A673 (cell line): ENCODE measurements at regions not wholly inside any gene's neighbourhood (a gene's known extent, or its start where the extent isn't known, plus 50 kb on each side); places are given as distances from the start of the nearest gene placed in this dataset.

Experiments
- BruUV-seq: library from RNA; stranded (reverse); fragments of 400-500 nt; replicated peaks from 2 replicates; lab custom pipeline; 2021; lab: Mats Ljungman, UMichigan
- CTCF ChIA-PET: fragments of 300-600 bp; sonication (Branson Sonifier 250); formaldehyde crosslinking; loops from one replicate; lab custom pipeline; 2022; ENCODE audit warnings: antibody characterized with exemption; lab: Charles Lee
- POLR2A ChIA-PET: fragments of 300-600 bp; sonication (Branson Sonifier 250); formaldehyde crosslinking; loops from one replicate; lab custom pipeline; 2022; ENCODE audit warnings: antibody characterized with exemption; ENCODE audit not compliant: low non-redundant PET; lab: Charles Lee
- DNase-seq: peaks from one replicate; pipeline ENCODE4 v3.0.0-alpha.2; 2015; ENCODE audit warnings: low spot score
- H3K27ac ChIP-seq: fragments of 200-600 bp; sonication (generic); 2 replicates; pipeline ENCODE4 v1.5.1; 2016; ENCODE audit warnings: mixed run types, low read depth, mild to moderate bottlenecking, mixed read lengths, antibody characterized with exemption, low read length; ENCODE audit not compliant: poor library complexity, severe bottlenecking
- H3K27me3 ChIP-seq: fragments of 200-600 bp; sonication (generic); replicated peaks from 2 replicates; pipeline ENCODE4 v1.6.1; 2017; ENCODE audit warnings: mixed run types, low read depth, mild to moderate bottlenecking, mixed read lengths, antibody characterized with exemption, low read length; ENCODE audit not compliant: insufficient read depth, poor library complexity
- H3K36me3 ChIP-seq: fragments of 200-600 bp; sonication (generic); 2 replicates; pipeline ENCODE4 v1.6.1; 2016; ENCODE audit warnings: mixed run types, mild to moderate bottlenecking, mixed read lengths, antibody characterized with exemption, low read length; ENCODE audit not compliant: insufficient read depth, poor library complexity, severe bottlenecking
- H3K4me1 ChIP-seq: fragments of 200-600 bp; sonication (generic); 2 replicates; pipeline ENCODE4 v1.6.1; 2017; ENCODE audit warnings: mixed run types, mild to moderate bottlenecking, mixed read lengths, antibody characterized with exemption, low read length; ENCODE audit not compliant: insufficient read depth, poor library complexity, severe bottlenecking
- H3K4me3 ChIP-seq: fragments of 200-600 bp; sonication (generic); 2 replicates; pipeline ENCODE4 v1.5.1; 2016; ENCODE audit warnings: low read depth, mixed run types, mild to moderate bottlenecking, mixed read lengths, low read length; ENCODE audit not compliant: poor library complexity, severe bottlenecking
- H3K9me3 ChIP-seq: fragments of 200-600 bp; sonication (generic); 2 replicates; pipeline ENCODE4 v1.6.1; 2016; ENCODE audit warnings: mixed run types, low read depth, mild to moderate bottlenecking, mixed read lengths, antibody characterized with exemption, low read length; ENCODE audit not compliant: poor library complexity, severe bottlenecking
- CTCF ChIP-seq: fragments of 300-800, 200-600 bp; sonication (generic); conservative IDR thresholded peaks from 2 replicates; pipeline ENCODE4 v1.5.1; 2017; ENCODE audit warnings: low read depth, mild to moderate bottlenecking, antibody characterized with exemption, low read length, moderate library complexity, mixed read lengths
- EZH2 ChIP-seq: fragments of 200-600 bp; sonication (generic); IDR thresholded peaks from 2 replicates; pipeline ENCODE4 v1.6.1; 2017; ENCODE audit warnings: borderline replicate concordance, low read depth, mild to moderate bottlenecking, mixed read lengths, antibody characterized with exemption, low read length; ENCODE audit not compliant: poor library complexity, severe bottlenecking
- intact Hi-C: fragments of 100-400 bp; cut with micrococcal nuclease; formaldehyde crosslinking; loops from one replicate; pipeline ENCODE4 v1.10.0; 2022; ENCODE audit not compliant: unreplicated experiment

- Histone ChIP-seq H3K27ac (no peak overlapping the region), H3K27me3 (no peaks in the 10 kb centered on the region), H3K36me3 (no peaks in the 10 kb centered on the region), H3K4me3 (no peak overlapping the region), H3K9me3 (no peaks in the 10 kb centered on the region), H3K4me1 (no peaks in the 10 kb centered on the region)
- no peak for TF ChIP-seq EZH2
- no peak for TF ChIP-seq CTCF
- DNase-seq, result no peak
- intact Hi-C loops, result no loop called here
- POLR2A ChIA-PET, result no interaction called here
- no TSS peak for BruUV-seq
- CTCF ChIA-PET, result no interaction called here
These were observed 288.4 kb upstream of the KIRREL3 start for GRCh38 chr11:127288926-127289325.

GRCh38 chr11:127281534-127281933, 281.0 kb upstream of the KIRREL3 start:
- POLR2A ChIA-PET, result no interaction called here
- intact Hi-C loops, result no loop called here
- no TSS peak for BruUV-seq
- no peaks in the 10 kb centered on the region for H3K4me1 ChIP-seq
- H3K27ac ChIP-seq, result no peak overlapping the region
- no peak for DNase-seq
- H3K9me3 ChIP-seq, result no peaks in the 10 kb centered on the region
- no peaks in the 10 kb centered on the region for H3K36me3 ChIP-seq
- CTCF ChIA-PET, result no interaction called here
- H3K27me3 ChIP-seq, result no peaks in the 10 kb centered on the region
- TF ChIP-seq CTCF (no peak), EZH2 (no peak)
- H3K4me3 ChIP-seq, result no peak overlapping the region

GRCh38 chr11:127275774-127276173, 275.2 kb upstream of the KIRREL3 start:
- TF ChIP-seq EZH2, result no peak
- TF ChIP-seq CTCF, result no peak
- Histone ChIP-seq H3K4me1 (no peaks in the 10 kb centered on the region), H3K9me3 (no peaks in the 10 kb centered on the region), H3K27me3 (no peaks in the 10 kb centered on the region), H3K36me3 (no peaks in the 10 kb centered on the region), H3K4me3 (no peak overlapping the region), H3K27ac (no peak overlapping the region)
- ChIA-PET POLR2A (no interaction called here), CTCF (no interaction called here)
- intact Hi-C loops, result no loop called here
- DNase-seq, result no peak
- no TSS peak for BruUV-seq
